Activated T-helper 2 cell treated with anti-CD3 and anti-CD28 coated beads, Interferon-gamma antibody, Interleukin-2, Interleukin-4, amounts not matched to agents 10 μg/mL and 5 μg/mL and 100 μg/mL, durations not matched to agents 14 hours and 24 hours and 36 hours (primary cell): ENCODE measurements at regions not wholly inside any gene's neighbourhood (a gene's known extent, or its start where the extent isn't known, plus 50 kb on each side); places are given as distances from the start of the nearest gene placed in this dataset.

Experiments used
- DNase-seq: peaks from one replicate; pipeline ENCODE4 v3.0.0; 2021; ENCODE audit warnings: low spot score
- H3K27ac Mint-ChIP-seq: one replicate; pipeline ENCODE4 v1.8.0; 2021; ENCODE audit warnings: mixed read lengths
- H3K27me3 Mint-ChIP-seq: one replicate; pipeline ENCODE4 v1.8.0; 2021; ENCODE audit warnings: low read depth, mixed read lengths
- H3K36me3 Mint-ChIP-seq: one replicate; pipeline ENCODE4 v1.8.0; 2021; ENCODE audit warnings: low read depth, mixed read lengths
- H3K4me1 Mint-ChIP-seq: one replicate; pipeline ENCODE4 v1.8.0; 2021; ENCODE audit warnings: low read depth, mixed read lengths
- H3K4me3 Mint-ChIP-seq: one replicate; pipeline ENCODE4 v1.8.0; 2021; ENCODE audit warnings: low read depth, mild to moderate bottlenecking, moderate library complexity, mixed read lengths
- H3K9me3 Mint-ChIP-seq: one replicate; pipeline ENCODE4 v1.8.0; 2021; ENCODE audit warnings: mixed read lengths
- intact Hi-C: fragments of 100-400 bp; cut with micrococcal nuclease; formaldehyde crosslinking; loops from one replicate; pipeline ENCODE4 v1.15.1; 2023

DNA sequence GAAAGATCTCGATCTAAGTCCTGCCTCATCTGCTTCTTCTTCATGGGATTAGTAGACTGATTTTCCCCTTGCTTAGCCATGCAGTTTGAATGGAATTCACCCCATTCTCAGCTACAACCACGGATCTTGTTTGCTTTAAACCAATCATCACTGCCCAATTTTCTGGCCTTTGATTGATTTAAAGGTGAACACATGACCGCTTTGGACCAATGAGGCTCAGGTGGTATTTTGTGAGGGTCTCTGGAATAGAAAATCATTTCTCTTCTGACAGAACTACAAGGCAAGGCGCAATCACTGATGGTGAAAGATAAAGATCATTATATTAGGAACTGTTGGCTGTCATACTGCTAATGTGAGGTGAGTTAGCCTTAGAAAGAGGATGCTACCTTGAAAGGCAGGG is 213.0 kb upstream of the PLEKHG7 start:
- intact Hi-C loops = no loop called here
- Mint-ChIP-seq H3K27ac (no peak overlapping the region), H3K4me1 (peaks cover 35% of the 10 kb centered on the region), H3K4me3 (no peak overlapping the region), H3K9me3 (peaks cover 23% of the 10 kb centered on the region), H3K36me3 (peaks cover 12% of the 10 kb centered on the region), H3K27me3 (no peaks in the 10 kb centered on the region)
- DNase-seq = no peak

DNA sequence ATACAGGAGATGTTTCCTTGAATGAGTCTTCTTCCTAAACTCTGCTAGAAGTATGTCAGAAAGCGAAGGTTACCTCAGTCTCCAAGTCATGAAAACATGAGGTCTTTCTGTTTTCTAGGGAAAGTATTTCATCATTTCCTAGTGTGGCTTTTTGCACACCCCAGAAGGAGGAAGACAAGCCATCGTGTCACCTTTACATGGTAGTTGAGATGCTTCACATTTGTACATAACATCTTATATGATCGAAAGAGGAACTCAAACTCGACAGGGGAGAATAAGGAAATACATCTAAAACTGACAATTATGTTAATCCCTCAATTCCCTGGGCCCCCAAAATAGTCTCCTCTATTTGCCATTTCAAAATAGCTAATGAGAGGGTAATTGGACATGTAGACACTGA is 214.1 kb upstream of the PLEKHG7 start:
- DNase-seq = no peak
- peaks cover 19% of the 10 kb centered on the region for H3K9me3 Mint-ChIP-seq
- intact Hi-C loops = no loop called here
- peaks cover 29% of the 10 kb centered on the region for H3K4me1 Mint-ChIP-seq
- H3K36me3 Mint-ChIP-seq = peaks cover 10% of the 10 kb centered on the region
- H3K27ac Mint-ChIP-seq = peak overlapping the region; percentile 33
- H3K27me3 Mint-ChIP-seq = no peaks in the 10 kb centered on the region
- no peak overlapping the region for H3K4me3 Mint-ChIP-seq

DNA sequence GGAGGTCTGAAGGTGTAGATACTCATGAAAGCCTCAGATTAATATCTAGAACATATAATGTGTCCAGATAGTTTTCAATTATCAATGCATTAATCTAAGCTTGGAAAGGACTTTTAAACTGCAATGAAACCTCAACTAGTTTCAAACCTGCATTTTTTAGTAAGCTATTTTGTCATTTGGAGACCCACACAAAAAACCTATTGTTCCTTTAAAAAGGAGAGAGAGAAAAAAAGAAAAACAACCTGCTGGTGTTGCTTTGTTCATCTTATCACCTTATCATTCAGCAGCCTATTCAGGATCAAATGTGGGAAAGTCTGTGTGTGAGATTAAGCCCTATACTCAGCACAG is 215.7 kb upstream of the PLEKHG7 start:
- Mint-ChIP-seq H3K4me1 (peaks cover 25% of the 10 kb centered on the region), H3K27me3 (no peaks in the 10 kb centered on the region), H3K36me3 (peaks cover 7% of the 10 kb centered on the region), H3K9me3 (peaks cover 13% of the 10 kb centered on the region), H3K27ac (no peak overlapping the region), H3K4me3 (no peak overlapping the region)
- no peak for DNase-seq
- intact Hi-C loops = no loop called here

DNA sequence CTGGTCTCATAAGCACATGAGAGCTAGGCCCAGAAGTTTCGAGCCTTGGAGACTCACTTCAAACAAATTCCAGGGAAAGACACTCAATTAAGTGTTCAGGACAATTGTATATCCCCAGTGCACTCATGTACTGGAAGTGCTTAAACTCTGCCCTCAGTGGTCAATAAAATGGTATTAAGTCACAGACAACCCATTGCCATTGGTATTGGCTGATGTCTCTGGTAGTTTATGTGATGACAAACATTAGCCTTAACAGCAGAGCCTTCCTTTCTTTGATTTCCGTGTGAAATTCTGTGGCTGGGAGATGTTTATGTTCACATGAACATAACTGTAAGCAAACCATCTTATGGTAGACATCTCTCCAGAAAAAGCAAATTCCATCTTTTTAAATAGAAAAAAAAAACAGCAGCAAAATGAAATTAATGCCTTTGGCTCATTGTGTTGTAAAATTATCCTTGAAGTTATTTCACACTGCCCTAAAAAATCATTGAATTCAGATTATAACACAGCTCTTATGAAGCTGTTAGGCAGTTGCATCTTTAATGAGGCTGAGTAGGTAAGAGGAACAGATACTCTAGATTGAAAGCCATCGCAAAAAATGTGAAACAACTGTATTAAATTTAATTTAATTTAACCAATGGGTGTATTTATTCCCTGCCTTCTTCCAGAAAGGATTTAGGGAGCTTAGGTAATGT is 216.2 kb upstream of the PLEKHG7 start:
- Mint-ChIP-seq H3K9me3 (peaks cover 8% of the 10 kb centered on the region), H3K36me3 (peaks cover 5% of the 10 kb centered on the region), H3K27me3 (no peaks in the 10 kb centered on the region), H3K4me3 (no peak overlapping the region), H3K4me1 (peaks cover 25% of the 10 kb centered on the region), H3K27ac (no peak overlapping the region)
- no peak for DNase-seq
- intact Hi-C loops = no loop called here

DNA sequence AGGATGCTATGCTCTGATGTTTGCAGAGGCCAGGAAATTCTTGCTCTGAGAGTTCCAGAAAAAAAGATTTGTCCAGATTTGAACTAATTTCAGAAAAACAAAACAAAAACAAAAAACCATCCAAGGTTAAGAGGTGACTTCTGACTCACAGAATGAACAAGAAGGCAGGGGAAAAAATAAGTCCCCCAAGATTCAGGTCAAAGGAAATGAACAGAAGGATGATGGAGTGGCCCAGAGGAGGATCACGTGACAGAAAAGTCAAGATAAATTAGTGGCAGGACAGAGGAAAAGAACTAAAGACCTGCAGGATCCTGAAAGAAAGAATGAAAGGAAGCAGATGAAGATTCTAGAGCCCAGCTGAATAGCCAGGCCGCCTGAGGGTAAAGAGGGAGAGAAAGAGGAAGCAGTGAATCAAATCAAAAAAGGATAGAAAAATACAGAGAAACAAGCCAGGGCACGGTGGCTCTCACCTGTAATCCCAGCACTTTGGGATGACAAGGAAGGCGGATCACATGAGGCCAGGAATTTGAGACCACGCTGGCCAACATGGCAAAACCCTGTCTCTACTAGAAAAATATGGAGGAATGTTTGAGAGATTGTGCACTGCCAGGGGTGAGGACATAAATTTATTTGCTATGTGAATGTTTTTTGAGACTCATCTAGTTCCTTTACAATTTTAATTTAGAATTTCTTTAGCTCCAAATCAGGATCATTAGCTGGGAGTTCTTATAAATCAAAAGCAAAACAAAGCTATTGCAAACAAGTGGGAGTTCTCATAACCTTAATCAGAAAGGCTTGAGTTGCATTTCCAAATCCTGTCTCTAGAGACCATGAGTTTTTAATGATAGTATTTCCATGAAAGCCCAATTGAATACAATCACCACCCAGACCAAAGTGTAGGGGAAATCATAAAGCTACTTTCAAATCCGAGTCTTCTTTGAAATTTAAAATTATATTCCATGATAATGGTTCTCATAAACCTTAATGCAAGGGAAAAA is 217.1 kb upstream of the PLEKHG7 start:
- Mint-ChIP-seq H3K4me3 (no peak overlapping the region), H3K9me3 (peaks cover 7% of the 10 kb centered on the region), H3K27me3 (peaks cover 2% of the 10 kb centered on the region), H3K4me1 (peaks cover 25% of the 10 kb centered on the region), H3K27ac (no peak overlapping the region), H3K36me3 (peaks cover 4% of the 10 kb centered on the region)
- no peak for DNase-seq
- intact Hi-C loops = no loop called here

DNA sequence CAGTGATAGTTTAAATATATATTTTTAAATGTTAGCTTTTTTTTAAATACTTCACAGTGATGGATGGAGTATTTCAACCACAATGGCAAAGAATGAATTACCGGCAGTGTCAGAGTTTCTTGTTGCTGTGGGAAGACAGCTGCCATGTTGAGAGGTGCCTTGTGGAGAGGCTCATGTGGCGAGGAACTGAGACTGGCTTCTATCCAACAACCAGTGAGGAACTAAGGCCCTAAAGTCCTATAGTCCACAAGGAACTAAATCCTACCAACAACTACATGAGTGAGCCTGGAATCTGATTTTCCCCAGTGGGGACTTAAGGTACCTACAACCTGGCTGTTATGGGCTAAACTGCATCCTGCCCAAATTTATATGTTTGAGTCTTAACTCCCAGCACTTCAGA is 220.2 kb upstream of the PLEKHG7 start:
- DNase-seq = no peak
- intact Hi-C loops = no loop called here
- Mint-ChIP-seq H3K36me3 (no peaks in the 10 kb centered on the region), H3K4me1 (peaks cover 14% of the 10 kb centered on the region), H3K9me3 (peaks cover 4% of the 10 kb centered on the region), H3K27ac (no peak overlapping the region), H3K27me3 (peaks cover 3% of the 10 kb centered on the region), H3K4me3 (no peak overlapping the region)

DNA sequence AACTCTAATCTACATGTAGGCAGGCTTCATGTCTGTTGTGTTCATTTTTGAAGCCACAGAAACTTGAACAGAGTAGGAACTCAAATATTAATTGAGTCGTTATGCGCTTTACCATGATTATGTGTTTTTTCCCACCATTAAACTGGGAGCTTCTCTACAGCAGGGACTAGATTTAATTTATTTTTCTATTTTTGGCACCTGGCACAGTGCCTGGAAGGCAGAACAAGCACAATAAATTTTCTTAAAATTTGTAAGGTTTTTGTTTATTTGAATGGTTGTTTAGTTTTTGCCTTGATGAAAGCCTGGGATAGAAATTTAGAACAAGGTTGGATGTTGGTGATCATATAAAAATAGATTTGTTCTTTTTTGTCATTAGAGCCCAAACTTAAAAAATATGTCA is 221.7 kb upstream of the PLEKHG7 start:
- peaks cover 10% of the 10 kb centered on the region for H3K4me1 Mint-ChIP-seq
- intact Hi-C loops = no loop called here
- peaks cover 4% of the 10 kb centered on the region for H3K9me3 Mint-ChIP-seq
- H3K4me3 Mint-ChIP-seq = no peak overlapping the region
- DNase-seq = no peak
- H3K27ac Mint-ChIP-seq = no peak overlapping the region
- peaks cover 3% of the 10 kb centered on the region for H3K27me3 Mint-ChIP-seq
- H3K36me3 Mint-ChIP-seq = no peaks in the 10 kb centered on the region

DNA sequence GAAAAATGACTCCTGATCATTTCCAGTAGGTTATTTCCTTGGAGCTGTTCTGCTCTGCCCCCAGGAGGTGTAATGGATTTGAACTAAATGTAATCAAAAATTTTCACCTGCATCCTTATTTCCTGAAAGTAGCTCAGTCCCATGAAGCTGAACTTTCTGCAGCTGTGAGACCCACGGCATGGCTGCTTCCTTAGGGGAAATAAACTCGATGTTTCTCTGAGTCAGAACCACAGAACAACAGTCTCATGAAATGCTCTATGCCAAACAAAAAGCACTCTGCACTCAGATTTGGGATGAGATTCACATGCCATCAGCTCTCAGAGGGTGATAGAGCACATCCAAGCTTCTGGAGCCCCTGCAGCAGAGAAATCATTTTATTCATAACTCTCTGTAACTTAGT is 224.1 kb upstream of the PLEKHG7 start:
- no peak for DNase-seq
- Mint-ChIP-seq H3K9me3 (peaks cover 8% of the 10 kb centered on the region), H3K4me3 (no peak overlapping the region), H3K27me3 (peaks cover 3% of the 10 kb centered on the region), H3K4me1 (no peaks in the 10 kb centered on the region), H3K36me3 (no peaks in the 10 kb centered on the region), H3K27ac (no peak overlapping the region)
- intact Hi-C loops = loop anchor here (10.0 kb wide), 2 partner anchors 334 to 704 kb away; partner anchors contain the start of gene BTG1

DNA sequence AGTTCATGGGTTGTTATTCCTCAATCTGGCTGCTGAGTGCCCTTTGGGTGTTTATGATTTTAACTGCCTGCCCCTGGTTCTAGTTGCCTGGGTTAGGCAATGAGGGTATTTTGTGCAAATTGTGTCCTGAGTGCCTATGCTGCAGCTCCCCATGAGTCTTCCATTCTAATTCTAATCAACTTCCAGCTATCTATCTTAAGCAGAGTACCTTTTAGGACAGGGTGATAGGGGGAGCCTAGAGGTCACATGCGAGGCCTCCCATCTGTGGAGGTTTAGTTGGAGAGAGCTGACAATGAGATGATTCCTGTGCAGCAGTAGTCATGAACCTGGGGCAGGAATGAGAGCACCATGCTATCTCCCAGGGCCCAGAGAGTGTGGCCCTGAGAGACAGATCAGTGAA is 225.9 kb upstream of the PLEKHG7 start:
- Mint-ChIP-seq H3K27ac (no peak overlapping the region), H3K9me3 (peaks cover 8% of the 10 kb centered on the region), H3K36me3 (no peaks in the 10 kb centered on the region), H3K27me3 (peaks cover 3% of the 10 kb centered on the region), H3K4me1 (no peaks in the 10 kb centered on the region), H3K4me3 (no peak overlapping the region)
- DNase-seq = no peak
- intact Hi-C loops = loop anchor here (10.0 kb wide), 2 partner anchors 332 to 702 kb away; partner anchors contain the start of gene BTG1

DNA sequence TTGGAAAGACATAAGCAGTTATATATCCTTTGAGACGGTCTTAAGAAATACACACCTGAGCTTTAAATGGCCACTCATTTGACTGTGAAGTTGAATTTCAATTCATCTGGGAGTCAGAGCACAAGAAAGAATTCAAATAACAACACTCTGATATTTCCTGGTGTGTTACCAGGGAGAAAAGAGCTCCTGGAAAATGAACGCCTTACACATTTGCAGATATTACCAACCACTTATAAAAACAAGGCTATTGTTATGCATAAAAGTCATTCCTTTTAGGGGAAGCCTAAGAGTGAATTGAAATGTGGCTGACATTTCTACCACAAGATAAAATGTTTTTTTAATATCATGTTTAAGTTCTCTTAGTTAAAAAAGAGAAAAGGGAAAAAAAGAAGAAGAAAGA is 229.2 kb upstream of the PLEKHG7 start:
- intact Hi-C loops = loop anchor here (10.0 kb wide), 2 partner anchors 329 to 699 kb away; partner anchors contain the start of gene BTG1
- Mint-ChIP-seq H3K27me3 (no peaks in the 10 kb centered on the region), H3K36me3 (no peaks in the 10 kb centered on the region), H3K27ac (no peak overlapping the region), H3K4me3 (no peak overlapping the region), H3K9me3 (peaks cover 4% of the 10 kb centered on the region), H3K4me1 (peaks cover 18% of the 10 kb centered on the region)
- DNase-seq = no peak

DNA sequence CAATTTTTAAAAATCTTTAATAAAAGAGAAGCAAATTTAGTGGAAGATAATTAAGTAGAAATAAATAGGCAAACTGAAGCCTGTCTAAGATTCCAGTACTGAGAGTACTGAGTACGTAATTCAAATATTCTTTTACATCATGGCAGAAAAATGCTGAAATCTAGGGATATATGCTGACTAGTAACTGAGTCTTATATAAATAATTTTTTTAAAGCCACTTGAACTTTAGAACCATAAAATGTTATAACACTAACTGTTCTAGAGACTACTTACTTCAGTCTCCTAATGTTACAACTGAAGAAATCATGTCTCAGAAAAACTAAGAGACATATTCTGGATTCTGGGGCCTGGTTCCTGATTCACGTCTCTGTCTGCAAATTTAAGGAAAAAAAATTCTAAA is 230.6 kb upstream of the PLEKHG7 start:
- intact Hi-C loops = loop anchor here (10.0 kb wide), 2 partner anchors 327 to 697 kb away; partner anchors contain the start of gene BTG1
- no peak overlapping the region for H3K4me3 Mint-ChIP-seq
- peaks cover 4% of the 10 kb centered on the region for H3K9me3 Mint-ChIP-seq
- no peak for DNase-seq
- H3K27me3 Mint-ChIP-seq = no peaks in the 10 kb centered on the region
- H3K36me3 Mint-ChIP-seq = no peaks in the 10 kb centered on the region
- peaks cover 23% of the 10 kb centered on the region for H3K4me1 Mint-ChIP-seq
- no peak overlapping the region for H3K27ac Mint-ChIP-seq

DNA sequence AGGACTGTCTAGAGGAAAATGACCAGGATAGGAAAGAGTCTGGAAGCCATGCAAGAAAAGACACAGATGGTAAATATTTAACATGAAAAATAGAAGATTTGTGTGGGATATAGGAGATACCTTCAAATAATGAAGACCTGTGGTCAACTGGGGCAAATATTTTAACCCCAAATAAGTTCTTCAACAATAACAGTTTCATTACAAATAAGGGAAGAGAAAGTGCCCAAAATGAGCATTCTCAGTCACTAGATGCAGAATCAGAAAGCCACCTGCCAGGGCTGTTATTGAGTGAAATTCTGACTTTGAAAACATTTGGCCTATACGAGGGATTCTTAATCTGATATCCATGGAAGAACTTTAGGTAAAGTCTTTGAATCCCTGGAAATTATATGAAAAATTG is 231.2 kb upstream of the PLEKHG7 start:
- Mint-ChIP-seq H3K36me3 (no peaks in the 10 kb centered on the region), H3K27ac (no peak overlapping the region), H3K27me3 (no peaks in the 10 kb centered on the region), H3K4me1 (peaks cover 23% of the 10 kb centered on the region), H3K4me3 (no peak overlapping the region), H3K9me3 (peaks cover 4% of the 10 kb centered on the region)
- intact Hi-C loops = loop anchor here (2.0 to 10.0 kb wide), 3 partner anchors 67 to 697 kb away; partner anchors contain the start of gene BTG1
- no peak for DNase-seq

DNA sequence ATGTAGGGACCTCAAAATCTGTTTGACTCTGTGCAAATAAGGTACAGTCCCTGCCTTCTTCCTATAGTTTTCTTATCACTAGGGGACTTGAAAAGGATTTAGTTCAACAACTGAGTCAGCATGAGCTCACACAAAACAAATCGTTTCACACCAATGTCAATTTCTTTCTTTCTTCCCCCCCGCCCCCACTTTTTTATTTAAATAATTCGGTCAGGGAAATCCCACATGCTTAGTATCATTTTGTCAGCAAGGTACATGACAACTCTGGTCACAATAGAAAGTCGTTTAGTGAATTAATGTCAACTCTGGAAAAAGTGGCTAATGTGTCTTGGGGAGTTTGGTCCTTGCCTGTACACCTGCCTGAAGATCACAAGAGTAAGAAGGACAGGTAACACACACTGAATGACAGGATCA is 232.2 kb upstream of the PLEKHG7 start:
- Mint-ChIP-seq H3K36me3 (no peaks in the 10 kb centered on the region), H3K27ac (peak overlapping the region; percentile 32), H3K4me1 (peaks cover 23% of the 10 kb centered on the region), H3K27me3 (no peaks in the 10 kb centered on the region), H3K9me3 (peaks cover under 1% of the 10 kb centered on the region), H3K4me3 (no peak overlapping the region)
- intact Hi-C loops = loop anchor here (1.0 to 10.0 kb wide), 5 partner anchors 33 to 696 kb away; partner anchors contain the start of gene BTG1
- DNase-seq = no peak
